Fibroblast of mammary gland (primary cell): ENCODE measurements at regions not wholly inside any gene's neighbourhood (a gene's known extent, or its start where the extent isn't known, plus 50 kb on each side); places are given as distances from the start of the nearest gene placed in this dataset.

Experiments used
- DNase-seq: peaks from one replicate; pipeline ENCODE4 v3.0.0-alpha.2; 2010; ENCODE audit warnings: low read depth
- H3K4me3 ChIP-seq: 2 replicates; pipeline ENCODE4 v1.5.1; 2011; ENCODE audit warnings: low read depth, mild to moderate bottlenecking, low read length, moderate library complexity; ENCODE audit not compliant: control insufficient read depth
- TF ChIP-seq, protein P1 (sequence below): conservative IDR thresholded peaks from 2 replicates; pipeline ENCODE4 v1.5.1; 2011; ENCODE audit warnings: low read depth, low read length, inconsistent platforms; ENCODE audit not compliant: control insufficient read depth, insufficient read depth

- no peak overlapping the region for H3K4me3 ChIP-seq
- no peak for DNase-seq
- TF ChIP-seq, protein P1, sequence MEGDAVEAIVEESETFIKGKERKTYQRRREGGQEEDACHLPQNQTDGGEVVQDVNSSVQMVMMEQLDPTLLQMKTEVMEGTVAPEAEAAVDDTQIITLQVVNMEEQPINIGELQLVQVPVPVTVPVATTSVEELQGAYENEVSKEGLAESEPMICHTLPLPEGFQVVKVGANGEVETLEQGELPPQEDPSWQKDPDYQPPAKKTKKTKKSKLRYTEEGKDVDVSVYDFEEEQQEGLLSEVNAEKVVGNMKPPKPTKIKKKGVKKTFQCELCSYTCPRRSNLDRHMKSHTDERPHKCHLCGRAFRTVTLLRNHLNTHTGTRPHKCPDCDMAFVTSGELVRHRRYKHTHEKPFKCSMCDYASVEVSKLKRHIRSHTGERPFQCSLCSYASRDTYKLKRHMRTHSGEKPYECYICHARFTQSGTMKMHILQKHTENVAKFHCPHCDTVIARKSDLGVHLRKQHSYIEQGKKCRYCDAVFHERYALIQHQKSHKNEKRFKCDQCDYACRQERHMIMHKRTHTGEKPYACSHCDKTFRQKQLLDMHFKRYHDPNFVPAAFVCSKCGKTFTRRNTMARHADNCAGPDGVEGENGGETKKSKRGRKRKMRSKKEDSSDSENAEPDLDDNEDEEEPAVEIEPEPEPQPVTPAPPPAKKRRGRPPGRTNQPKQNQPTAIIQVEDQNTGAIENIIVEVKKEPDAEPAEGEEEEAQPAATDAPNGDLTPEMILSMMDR = no peak
Measured at GRCh38 chrX:5390376-5390775, 838.3 kb downstream of the NLGN4X start.

GRCh38 chrX:5388087-5388486, 840.6 kb downstream of the NLGN4X start:
- TF ChIP-seq, protein P1 = no peak
- DNase-seq = no peak

GRCh38 chrX:5380426-5380825, 848.2 kb downstream of the NLGN4X start:
- DNase-seq = no peak
- no peak overlapping the region for H3K4me3 ChIP-seq
- TF ChIP-seq, protein P1 = no peak

More at GRCh38 chrX:5388087-5388486, 840.6 kb downstream of the NLGN4X start:
- no peak overlapping the region for H3K4me3 ChIP-seq

DNA sequence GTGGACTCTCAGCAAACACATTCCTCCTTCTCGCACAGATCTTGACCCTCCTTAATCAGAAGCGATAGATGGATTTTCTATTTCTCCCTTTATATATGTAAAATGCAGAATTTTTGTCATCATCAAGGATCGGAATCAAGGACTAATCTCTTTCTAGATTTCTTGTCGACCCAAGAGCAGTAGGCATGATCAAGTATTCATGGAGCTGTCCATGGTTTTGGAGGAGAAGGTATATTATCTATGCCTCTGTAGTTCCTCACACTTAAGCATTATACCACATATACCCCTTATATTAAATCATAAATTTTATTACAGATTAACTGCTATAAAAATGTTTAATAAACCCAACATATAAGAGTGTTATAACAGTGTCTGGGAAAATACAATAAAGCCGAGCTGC, 886.8 kb downstream of the NLGN4X start:
- H3K4me3 ChIP-seq = no peak overlapping the region
- DNase-seq = no peak
- TF ChIP-seq, protein P1 = no peak

GRCh38 chrX:5337160-5337559, 891.5 kb downstream of the NLGN4X start:
- TF ChIP-seq, protein P1 = no peak
- no peak overlapping the region for H3K4me3 ChIP-seq
- no peak for DNase-seq

DNA sequence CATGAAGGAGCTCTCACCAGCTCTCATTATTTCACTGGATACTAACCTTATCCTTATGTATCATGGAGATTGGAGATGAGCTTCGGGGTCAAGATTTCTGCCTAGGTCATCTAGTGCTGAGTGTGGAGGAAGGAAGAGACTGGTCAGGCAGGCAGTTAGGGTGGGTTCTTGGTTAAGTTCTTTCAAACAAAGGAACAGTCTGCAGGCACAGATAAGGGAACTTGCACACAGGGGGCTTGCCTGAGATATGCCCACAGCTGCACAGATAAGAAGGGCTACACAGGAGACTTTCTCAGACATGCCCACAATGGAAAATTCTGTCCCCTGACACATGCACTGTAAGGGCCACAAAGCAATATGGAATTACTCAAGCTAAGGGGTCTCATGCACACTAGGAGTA, 904.1 kb downstream of the NLGN4X start:
- TF ChIP-seq, protein P1 = no peak
- no peak for DNase-seq
- no peak overlapping the region for H3K4me3 ChIP-seq

DNA sequence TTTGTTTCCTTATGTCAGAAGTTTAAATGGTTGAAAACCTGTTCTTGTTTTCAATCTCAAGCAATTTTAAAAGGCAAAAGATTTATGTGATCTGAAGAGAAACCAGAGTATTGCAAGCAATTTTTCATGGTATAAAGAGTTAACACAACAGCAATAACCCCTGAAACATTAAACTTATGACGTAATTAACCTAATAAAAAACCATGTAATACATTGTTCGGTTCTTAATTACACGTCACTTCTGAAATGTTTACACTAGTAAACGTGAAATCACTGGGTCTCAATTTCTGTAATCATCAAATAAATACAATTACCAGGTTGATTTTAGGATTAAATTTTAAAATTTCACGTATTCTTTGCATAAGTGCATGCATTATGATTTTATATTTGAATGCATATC, 914.5 kb downstream of the NLGN4X start:
- no peak overlapping the region for H3K4me3 ChIP-seq
- TF ChIP-seq, protein P1 = no peak
- DNase-seq = no peak
